ENCODE measurements at regions not wholly inside any gene's neighbourhood (a gene's known extent, or its start where the extent isn't known, plus 50 kb on each side); places are given as distances from the start of the nearest gene placed in this dataset.
"Not testable (repeated sequence)": the region's sequence is repeated elsewhere in the genome, so short reads cannot be mapped to it uniquely, and the experiment has no call there.

GRCh38 chrX:122203399-122203798 is 980.7 kb upstream of the GRIA3 start:
- H3K9me3 Mint-ChIP-seq = no peaks in the 10 kb centered on the region
- H3K27ac Mint-ChIP-seq = no peak overlapping the region
- H3K27me3 Mint-ChIP-seq (ENCODE audit: low read depth) = no peaks in the 10 kb centered on the region
- DNase-seq (ENCODE audit: low spot score) = no peak
- no peak overlapping the region for H3K4me3 Mint-ChIP-seq
- H3K4me1 Mint-ChIP-seq (ENCODE audit: low read depth) = no peaks in the 10 kb centered on the region
- no peaks in the 10 kb centered on the region for H3K36me3 Mint-ChIP-seq (ENCODE audit: low read depth)

- Mint-ChIP-seq H3K36me3 (ENCODE audit: low read depth) (no peaks in the 10 kb centered on the region), H3K4me1 (ENCODE audit: low read depth) (no peaks in the 10 kb centered on the region), H3K9me3 (no peaks in the 10 kb centered on the region), H3K4me3 (no peak overlapping the region), H3K27me3 (ENCODE audit: low read depth) (no peaks in the 10 kb centered on the region), H3K27ac (no peak overlapping the region)
- DNase-seq (ENCODE audit: low spot score) = no peak
These were observed 965.4 kb upstream of the GRIA3 start for GRCh38 chrX:122218666-122219065.

GRCh38 chrX:122219226-122219625 is 964.9 kb upstream of the GRIA3 start:
- DNase-seq (ENCODE audit: low spot score) = no peak
- no peaks in the 10 kb centered on the region for H3K36me3 Mint-ChIP-seq (ENCODE audit: low read depth)
- H3K27me3 Mint-ChIP-seq (ENCODE audit: low read depth) = no peaks in the 10 kb centered on the region
- H3K4me3 Mint-ChIP-seq = no peak overlapping the region
- H3K27ac Mint-ChIP-seq = no peak overlapping the region
- H3K4me1 Mint-ChIP-seq (ENCODE audit: low read depth) = no peaks in the 10 kb centered on the region
- H3K9me3 Mint-ChIP-seq = no peaks in the 10 kb centered on the region

DNA sequence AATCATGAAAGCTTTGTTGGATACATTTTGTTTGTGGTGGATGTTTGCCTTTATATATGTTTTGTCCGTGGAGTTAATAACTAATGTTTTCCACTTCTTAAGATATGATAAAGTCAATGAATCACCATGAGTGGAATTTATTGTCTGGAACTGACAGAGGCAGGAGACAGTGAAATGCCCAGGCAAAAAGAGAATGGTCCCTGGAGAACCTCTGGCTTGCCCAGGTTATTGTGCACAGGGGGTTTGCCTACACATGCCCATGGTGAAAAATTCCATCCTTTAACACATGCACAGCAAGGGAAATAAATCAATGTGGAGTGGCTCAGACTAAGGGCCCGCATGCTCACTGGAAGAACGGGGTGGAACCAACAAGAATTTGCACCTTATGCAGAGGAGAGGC is 964.3 kb upstream of the GRIA3 start:
- no peaks in the 10 kb centered on the region for H3K36me3 Mint-ChIP-seq (ENCODE audit: low read depth)
- no peaks in the 10 kb centered on the region for H3K27me3 Mint-ChIP-seq (ENCODE audit: low read depth)
- no peaks in the 10 kb centered on the region for H3K4me1 Mint-ChIP-seq (ENCODE audit: low read depth)
- no peak for DNase-seq (ENCODE audit: low spot score)
- peaks cover 3% of the 10 kb centered on the region for H3K9me3 Mint-ChIP-seq
- H3K27ac Mint-ChIP-seq = no peak overlapping the region
- no peak overlapping the region for H3K4me3 Mint-ChIP-seq

DNA sequence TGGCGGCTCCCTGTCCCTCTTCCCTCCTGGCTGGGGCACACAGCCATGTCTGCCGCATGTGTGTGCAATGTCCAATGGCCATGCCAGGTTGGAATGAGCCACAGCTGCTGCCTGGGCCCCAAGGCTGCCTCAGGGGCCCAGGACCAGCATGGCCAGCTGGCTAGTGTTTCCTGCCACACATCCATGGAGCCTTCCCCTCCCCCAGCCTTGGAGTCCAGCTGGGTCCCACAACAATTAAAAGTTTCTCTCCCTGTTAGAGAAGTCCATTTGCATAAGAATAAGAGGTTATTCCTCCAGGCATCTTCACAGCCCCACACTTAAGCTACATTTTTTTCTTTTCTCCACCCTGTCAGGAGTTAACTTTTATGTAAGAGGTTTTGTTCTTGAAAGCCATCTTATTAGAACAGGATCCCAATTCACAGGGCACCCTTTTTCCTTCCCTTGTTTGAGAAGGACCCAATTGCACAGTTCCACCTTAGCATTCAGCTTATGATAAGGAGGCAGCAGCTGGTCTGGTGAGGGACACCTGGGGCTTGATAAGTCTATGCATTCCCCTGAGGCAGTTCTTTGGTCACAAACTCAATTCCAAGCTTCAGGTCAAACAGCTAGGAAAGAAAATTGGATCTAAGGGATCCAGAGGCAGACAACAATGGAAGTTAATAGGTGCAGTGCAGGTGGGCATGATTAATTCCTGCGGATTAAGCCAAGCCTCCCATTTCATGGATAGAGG is 963.3 kb upstream of the GRIA3 start:
- Mint-ChIP-seq H3K27me3 (ENCODE audit: low read depth) (no peaks in the 10 kb centered on the region), H3K4me3 (no peak overlapping the region), H3K9me3 (peaks cover 10% of the 10 kb centered on the region), H3K4me1 (ENCODE audit: low read depth) (no peaks in the 10 kb centered on the region), H3K27ac (no peak overlapping the region), H3K36me3 (ENCODE audit: low read depth) (no peaks in the 10 kb centered on the region)
- DNase-seq (ENCODE audit: low spot score) = no peak

GRCh38 chrX:122221810-122222209 is 962.3 kb upstream of the GRIA3 start:
- H3K36me3 Mint-ChIP-seq (ENCODE audit: low read depth); H3K27ac Mint-ChIP-seq; H3K27me3 Mint-ChIP-seq (ENCODE audit: low read depth); H3K4me1 Mint-ChIP-seq (ENCODE audit: low read depth); H3K4me3 Mint-ChIP-seq; DNase-seq (ENCODE audit: low spot score): not testable (repeated sequence)
- peaks cover 10% of the 10 kb centered on the region for H3K9me3 Mint-ChIP-seq

GRCh38 chrX:122224137-122224536 is 959.9 kb upstream of the GRIA3 start:
- not testable (repeated sequence) for H3K36me3 Mint-ChIP-seq (ENCODE audit: low read depth); DNase-seq (ENCODE audit: low spot score); H3K4me3 Mint-ChIP-seq; H3K4me1 Mint-ChIP-seq (ENCODE audit: low read depth); H3K27ac Mint-ChIP-seq; H3K27me3 Mint-ChIP-seq (ENCODE audit: low read depth)
- peaks cover 10% of the 10 kb centered on the region for H3K9me3 Mint-ChIP-seq

GRCh38 chrX:122238801-122239200 is 945.3 kb upstream of the GRIA3 start:
- Mint-ChIP-seq H3K9me3 (peaks cover 5% of the 10 kb centered on the region), H3K4me1 (ENCODE audit: low read depth) (no peaks in the 10 kb centered on the region), H3K27ac (no peak overlapping the region), H3K36me3 (ENCODE audit: low read depth) (no peaks in the 10 kb centered on the region), H3K4me3 (no peak overlapping the region), H3K27me3 (ENCODE audit: low read depth) (no peaks in the 10 kb centered on the region)
- no peak for DNase-seq (ENCODE audit: low spot score)

- H3K27ac Mint-ChIP-seq = no peak overlapping the region
- H3K27me3 Mint-ChIP-seq (ENCODE audit: low read depth) = no peaks in the 10 kb centered on the region
- no peaks in the 10 kb centered on the region for H3K9me3 Mint-ChIP-seq
- H3K36me3 Mint-ChIP-seq (ENCODE audit: low read depth) = no peaks in the 10 kb centered on the region
- H3K4me3 Mint-ChIP-seq = no peak overlapping the region
- H3K4me1 Mint-ChIP-seq (ENCODE audit: low read depth) = no peaks in the 10 kb centered on the region
- DNase-seq (ENCODE audit: low spot score) = no peak
These were observed 942.1 kb upstream of the GRIA3 start for GRCh38 chrX:122241959-122242358.

- no peaks in the 10 kb centered on the region for H3K27me3 Mint-ChIP-seq (ENCODE audit: low read depth)
- H3K9me3 Mint-ChIP-seq = no peaks in the 10 kb centered on the region
- H3K36me3 Mint-ChIP-seq (ENCODE audit: low read depth) = no peaks in the 10 kb centered on the region
- H3K4me1 Mint-ChIP-seq (ENCODE audit: low read depth) = no peaks in the 10 kb centered on the region
- no peak for DNase-seq (ENCODE audit: low spot score)
- H3K27ac Mint-ChIP-seq = no peak overlapping the region
- no peak overlapping the region for H3K4me3 Mint-ChIP-seq
These were observed 940.0 kb upstream of the GRIA3 start for GRCh38 chrX:122244080-122244479.

DNA sequence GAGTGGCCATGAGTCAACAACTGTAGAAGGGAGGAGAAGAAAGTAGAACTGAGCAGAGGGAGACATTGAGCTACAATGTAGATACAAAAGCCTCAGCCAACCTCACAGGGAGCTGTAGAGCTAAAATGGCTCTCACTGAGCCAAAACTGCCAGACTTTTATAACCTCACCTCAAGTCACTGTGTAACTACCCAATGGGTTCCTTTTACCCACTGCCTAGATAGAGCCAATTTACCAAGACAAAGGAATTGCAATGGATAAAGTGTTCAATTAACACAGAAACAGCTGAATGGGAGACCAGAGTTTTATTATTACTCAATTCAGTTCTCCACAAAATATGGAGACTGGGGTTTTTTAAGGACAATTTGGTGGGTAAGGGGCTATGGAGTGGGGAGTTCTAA is 938.9 kb upstream of the GRIA3 start:
- Mint-ChIP-seq H3K27ac (no peak overlapping the region), H3K4me3 (no peak overlapping the region), H3K27me3 (ENCODE audit: low read depth) (no peaks in the 10 kb centered on the region), H3K9me3 (no peaks in the 10 kb centered on the region), H3K4me1 (ENCODE audit: low read depth) (no peaks in the 10 kb centered on the region), H3K36me3 (ENCODE audit: low read depth) (no peaks in the 10 kb centered on the region)
- DNase-seq (ENCODE audit: low spot score) = no peak

DNA sequence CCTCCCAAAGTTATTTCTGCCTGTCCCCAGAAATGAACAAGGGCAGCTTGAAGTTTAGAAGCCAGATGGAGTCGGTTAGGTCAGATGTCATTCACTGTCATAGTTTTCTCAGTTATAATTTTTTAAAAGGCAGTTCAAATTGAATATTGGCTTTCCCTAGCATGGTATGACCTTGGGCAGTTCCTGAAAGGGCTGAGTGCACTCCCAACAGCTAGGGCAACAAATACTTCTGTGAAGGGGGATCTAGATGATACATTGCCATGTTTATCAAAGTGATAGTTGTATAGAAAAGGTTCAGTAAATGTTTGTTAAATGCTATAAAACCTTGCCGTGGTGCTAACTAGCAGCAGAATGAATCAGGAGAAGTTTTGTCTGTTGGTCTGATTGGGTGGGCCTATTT is 938.1 kb upstream of the GRIA3 start:
- H3K36me3 Mint-ChIP-seq (ENCODE audit: low read depth) = no peaks in the 10 kb centered on the region
- no peak overlapping the region for H3K27ac Mint-ChIP-seq
- H3K27me3 Mint-ChIP-seq (ENCODE audit: low read depth) = no peaks in the 10 kb centered on the region
- no peak for DNase-seq (ENCODE audit: low spot score)
- no peak overlapping the region for H3K4me3 Mint-ChIP-seq
- no peaks in the 10 kb centered on the region for H3K4me1 Mint-ChIP-seq (ENCODE audit: low read depth)
- no peaks in the 10 kb centered on the region for H3K9me3 Mint-ChIP-seq

- no peaks in the 10 kb centered on the region for H3K27me3 Mint-ChIP-seq (ENCODE audit: low read depth)
- no peaks in the 10 kb centered on the region for H3K36me3 Mint-ChIP-seq (ENCODE audit: low read depth)
- H3K4me3 Mint-ChIP-seq = no peak overlapping the region
- no peak for DNase-seq (ENCODE audit: low spot score)
- no peaks in the 10 kb centered on the region for H3K4me1 Mint-ChIP-seq (ENCODE audit: low read depth)
- H3K9me3 Mint-ChIP-seq = no peaks in the 10 kb centered on the region
- no peak overlapping the region for H3K27ac Mint-ChIP-seq
These were observed 937.1 kb upstream of the GRIA3 start for GRCh38 chrX:122246937-122247336.

DNA sequence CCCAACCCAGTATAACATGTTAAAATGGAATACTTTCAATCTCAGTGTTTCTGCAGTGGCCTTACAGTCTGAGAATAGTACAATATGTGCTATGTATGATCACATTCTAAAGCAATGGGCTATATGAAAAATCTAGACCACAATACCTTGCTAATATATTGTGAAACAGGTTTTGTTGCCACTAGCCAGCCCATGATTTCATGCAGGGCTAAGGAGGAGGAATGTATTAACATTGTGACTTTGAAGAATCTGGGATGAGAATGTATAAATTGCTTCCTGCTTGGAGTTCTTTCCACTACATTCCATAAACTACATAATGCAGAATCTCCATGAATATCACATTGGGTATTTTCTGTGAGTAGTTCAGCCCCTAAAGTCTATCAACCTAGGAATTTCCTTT is 935.4 kb upstream of the GRIA3 start:
- DNase-seq (ENCODE audit: low spot score) = no peak
- Mint-ChIP-seq H3K27me3 (ENCODE audit: low read depth) (no peaks in the 10 kb centered on the region), H3K9me3 (no peaks in the 10 kb centered on the region), H3K4me3 (no peak overlapping the region), H3K4me1 (ENCODE audit: low read depth) (no peaks in the 10 kb centered on the region), H3K36me3 (ENCODE audit: low read depth) (no peaks in the 10 kb centered on the region), H3K27ac (no peak overlapping the region)

GRCh38 chrX:122252454-122252853 is 931.6 kb upstream of the GRIA3 start:
- Mint-ChIP-seq H3K27me3 (ENCODE audit: low read depth) (no peaks in the 10 kb centered on the region), H3K36me3 (ENCODE audit: low read depth) (no peaks in the 10 kb centered on the region), H3K27ac (no peak overlapping the region), H3K4me1 (ENCODE audit: low read depth) (no peaks in the 10 kb centered on the region), H3K9me3 (no peaks in the 10 kb centered on the region), H3K4me3 (no peak overlapping the region)
- DNase-seq (ENCODE audit: low spot score) = no peak

All from T-helper 2 cell treated with Interferon-gamma antibody and Interleukin-4, amounts not matched to agents 5 μg/mL and 100 μg/mL, for 36 hours (primary cell).